H1 (cell line): ENCODE measurements at regions not wholly inside any gene's neighbourhood (a gene's known extent, or its start where the extent isn't known, plus 50 kb on each side); places are given as distances from the start of the nearest gene placed in this dataset.

Source experiments
- CTCF ChIA-PET: fragments of 300-600 bp; sonication (Branson Sonifier 250); formaldehyde crosslinking; loops from one replicate; lab custom pipeline; 2021; ENCODE audit not compliant: partially characterized antibody; lab: Charles Lee
- POLR2A ChIA-PET: fragments of 300-600 bp; sonication (Branson Sonifier 250); formaldehyde crosslinking; loops from one replicate; lab custom pipeline; 2021; ENCODE audit warnings: inconsistent platforms; ENCODE audit not compliant: partially characterized antibody; lab: Charles Lee
- DNase-seq, 2 experiments: peaks; one replicate each; pipeline versions ENCODE4 v3.0.0 to v3.0.0-alpha.2; 2010 to 2022; ENCODE audit warnings: low spot score in 2 of 2, low read depth in 1 of 2, mixed read lengths in 1 of 2
- FAIRE-seq: peaks from 2 replicates; lab custom pipeline; 2011; peaks lifted over from hg19 to GRCh38; lab: Jason Lieb, UNC
- H2AFZ ChIP-seq: 2 replicates; pipeline ENCODE4 v1.8.1; 2012; ENCODE audit warnings: low read length, inconsistent platforms
- H2AK5ac ChIP-seq: 2 replicates; pipeline ENCODE4 v1.6.1; 2013; ENCODE audit warnings: low read depth, low read length
- H2BK120ac ChIP-seq: replicated peaks from 2 replicates; pipeline ENCODE3; 2013; ENCODE audit warnings: low read depth, low read length, inconsistent platforms
- H2BK12ac ChIP-seq: 2 replicates; pipeline ENCODE4 v1.6.1; 2013; ENCODE audit warnings: low read depth, low read length
- H2BK15ac ChIP-seq: 2 replicates; pipeline ENCODE4 v1.6.1; 2013; ENCODE audit warnings: low read length
- H2BK20ac ChIP-seq: 2 replicates; pipeline ENCODE4 v1.6.1; 2013; ENCODE audit warnings: low read length
- H2BK5ac ChIP-seq: 2 replicates; pipeline ENCODE4 v1.6.1; 2013; ENCODE audit warnings: low read depth, low read length
- H3K14ac ChIP-seq: 2 replicates; pipeline ENCODE4 v1.6.1; 2013; ENCODE audit warnings: inconsistent platforms; ENCODE audit not compliant: insufficient read length
- H3K18ac ChIP-seq: 2 replicates; pipeline ENCODE4 v1.6.1; 2013; ENCODE audit warnings: low read length; ENCODE audit errors: extremely low read depth
- H3K23ac ChIP-seq: 2 replicates; pipeline ENCODE4 v1.6.1; 2013; ENCODE audit warnings: inconsistent platforms; ENCODE audit not compliant: insufficient read length
- H3K23me2 ChIP-seq: 2 replicates; pipeline ENCODE4 v1.6.1; 2013; ENCODE audit warnings: low read depth, low read length
- H3K27ac ChIP-seq: 2 replicates; pipeline ENCODE4 v1.6.1; 2011; ENCODE audit warnings: low read depth, low read length, inconsistent platforms
- H3K27me3 ChIP-seq, 4 experiments: replicated peaks in 1 of 4; 1 replicate in 1 of 4; 2 replicates in 3 of 4; pipeline versions ENCODE4 v1.6.1 to v1.8.1; 2011 to 2013; ENCODE audit warnings: low read length in 3 of 4, mild to moderate bottlenecking in 3 of 4, inconsistent platforms in 2 of 4, mixed read lengths in 2 of 4, moderate library complexity in 1 of 4; ENCODE audit not compliant: control insufficient read depth in 3 of 4, insufficient read depth in 3 of 4; ENCODE audit errors: extremely low read depth in 1 of 4
- H3K36me3 ChIP-seq, 4 experiments: 2 replicates each; pipeline versions ENCODE4 v1.6.1 to v1.8.1; 2011 to 2013; ENCODE audit warnings: mild to moderate bottlenecking in 4 of 4, low read length in 3 of 4, moderate library complexity in 2 of 4, control low read depth in 1 of 4, inconsistent platforms in 1 of 4; ENCODE audit not compliant: insufficient read depth in 4 of 4, control insufficient read depth in 2 of 4
- H3K4ac ChIP-seq: replicated peaks from 2 replicates; pipeline ENCODE3; 2013; ENCODE audit warnings: low read length, low read depth, mixed read lengths, inconsistent platforms; ENCODE audit not compliant: insufficient read length
- H3K4me1 ChIP-seq, 4 experiments: replicated peaks in 1 of 4; 1 replicate in 1 of 4; 2 replicates in 3 of 4; pipeline versions ENCODE4 v1.6.1 to v1.8.1; 2011 to 2013; ENCODE audit warnings: low read length in 3 of 4, inconsistent platforms in 2 of 4, mixed read lengths in 1 of 4; ENCODE audit not compliant: insufficient read depth in 4 of 4, control insufficient read depth in 3 of 4
- H3K4me2 ChIP-seq, 2 experiments: 2 replicates each; pipeline versions ENCODE4 v1.6.1 to v1.8.1; 2011 to 2013; ENCODE audit warnings: low read depth in 2 of 2, low read length in 2 of 2, control low read depth in 1 of 2, inconsistent platforms in 1 of 2, mild to moderate bottlenecking in 1 of 2; ENCODE audit not compliant: insufficient read depth in 1 of 2
- H3K4me3 ChIP-seq, 4 experiments: fragments of 200-600, 300-600 bp in 1 of 4; sonication (generic), shearing (Covaris generic), sonication (Bioruptor Twin) in 1 of 4; 2 replicates each; pipeline versions ENCODE4 v1.5.1 to v1.8.1; 2011 to 2016; ENCODE audit warnings: low read length in 4 of 4, low read depth in 3 of 4, control low read depth in 2 of 4, inconsistent platforms in 2 of 4, mild to moderate bottlenecking in 2 of 4, mixed read lengths in 1 of 4, moderate library complexity in 1 of 4; ENCODE audit not compliant: insufficient read depth in 2 of 4; ENCODE audit errors: extremely low read depth in 1 of 4
- H3K56ac ChIP-seq: replicated peaks from 2 replicates; pipeline ENCODE3; 2013; ENCODE audit warnings: low read depth, mild to moderate bottlenecking, mixed read lengths, low read length, inconsistent platforms; ENCODE audit not compliant: insufficient read length
- H3K79me1 ChIP-seq: 2 replicates; pipeline ENCODE4 v1.6.1; 2013; ENCODE audit warnings: low read depth, low read length, control low read depth
- H3K79me2 ChIP-seq, 2 experiments: 2 replicates each; pipeline versions ENCODE4 v1.6.1 to v1.8.1; 2012 to 2013; ENCODE audit warnings: low read length in 2 of 2, mild to moderate bottlenecking in 2 of 2, inconsistent platforms in 1 of 2; ENCODE audit not compliant: insufficient read depth in 2 of 2, control insufficient read depth in 1 of 2
- H3K9ac ChIP-seq, 4 experiments: replicated peaks in 1 of 4; 1 replicate in 1 of 4; 2 replicates in 3 of 4; pipeline versions ENCODE4 v1.6.1 to v1.8.1; 2011 to 2013; ENCODE audit warnings: low read depth in 3 of 4, low read length in 3 of 4, control low read depth in 2 of 4, mild to moderate bottlenecking in 2 of 4, moderate library complexity in 2 of 4, inconsistent platforms in 1 of 4; ENCODE audit errors: extremely low read depth in 1 of 4
- H3K9me3 ChIP-seq, 2 experiments: 2 replicates each; pipeline versions ENCODE4 v1.6.1 to v1.8.1; 2012 to 2013; ENCODE audit warnings: mild to moderate bottlenecking in 2 of 2, moderate library complexity in 2 of 2, control low read depth in 1 of 2, inconsistent platforms in 1 of 2, low read depth in 1 of 2, low read length in 1 of 2, mixed read lengths in 1 of 2; ENCODE audit not compliant: insufficient read depth in 2 of 2
- H4K20me1 ChIP-seq, 2 experiments: replicated peaks in 1 of 2; 2 replicates each; pipeline versions ENCODE3 to v1.8.1; 2011 to 2013; ENCODE audit warnings: inconsistent platforms in 2 of 2, low read length in 2 of 2, mild to moderate bottlenecking in 1 of 2; ENCODE audit not compliant: insufficient read depth in 2 of 2, control insufficient read depth in 1 of 2
- H4K5ac ChIP-seq: 2 replicates; pipeline ENCODE4 v1.6.1; 2013; ENCODE audit warnings: low read length, low read depth, mixed read lengths, inconsistent platforms; ENCODE audit not compliant: insufficient read length
- H4K8ac ChIP-seq: 2 replicates; pipeline ENCODE4 v1.8.0; 2013; ENCODE audit warnings: mild to moderate bottlenecking, moderate library complexity, low read length, inconsistent platforms; ENCODE audit not compliant: insufficient read depth; ENCODE audit errors: extremely low read depth
- H4K91ac ChIP-seq: replicated peaks from 2 replicates; pipeline ENCODE3; 2013; ENCODE audit warnings: low read length, mixed read lengths, inconsistent platforms; ENCODE audit not compliant: insufficient read length
- ASH2L ChIP-seq: fragments of 200-600, 300-600 bp; sonication (generic); IDR thresholded peaks from one replicate; pipeline ENCODE4 v1.7.1; 2017; ENCODE audit warnings: low read length
- BRCA1 ChIP-seq: IDR thresholded peaks from 2 replicates; pipeline ENCODE4 v1.6.1; 2012; ENCODE audit warnings: low read depth, low read length, improper control_type of control experiment
- CREB1 ChIP-seq: IDR thresholded peaks from 2 replicates; pipeline ENCODE4 v1.6.1; 2012; ENCODE audit warnings: inconsistent platforms
- CTCF ChIP-seq, 3 experiments: IDR thresholded peaks; 1 replicate in 2 of 3; 2 replicates in 1 of 3; pipeline versions ENCODE4 v1.5.1 to v1.6.1; 2011; ENCODE audit warnings: low read length in 3 of 3, mild to moderate bottlenecking in 3 of 3, inconsistent platforms in 2 of 3, low read depth in 1 of 3, moderate library complexity in 1 of 3; ENCODE audit not compliant: insufficient read depth in 1 of 3; ENCODE audit errors: control extremely low read depth in 1 of 3
- GABPA ChIP-seq: IDR thresholded peaks from 2 replicates; pipeline ENCODE4 v1.6.1; 2011; ENCODE audit warnings: mild to moderate bottlenecking, low read length, moderate library complexity, borderline replicate concordance; ENCODE audit not compliant: insufficient read depth
- GTF2F1 ChIP-seq: IDR thresholded peaks from 2 replicates; pipeline ENCODE4 v1.6.1; 2012; ENCODE audit warnings: low read depth, low read length, improper control_type of control experiment, borderline replicate concordance
- HDAC6 ChIP-seq: IDR thresholded peaks from one replicate; pipeline ENCODE4 v1.7.1; 2012; ENCODE audit warnings: low read depth, mild to moderate bottlenecking, inconsistent platforms, low read length, moderate library complexity
- POU5F1 ChIP-seq: IDR thresholded peaks from 2 replicates; pipeline ENCODE4 v1.6.1; 2011; ENCODE audit warnings: low read depth, mild to moderate bottlenecking, low read length, moderate library complexity
- RXRA ChIP-seq: IDR thresholded peaks from 2 replicates; pipeline ENCODE4 v1.6.1; 2011; ENCODE audit warnings: low read depth, mild to moderate bottlenecking, low read length, moderate library complexity; ENCODE audit not compliant: insufficient read depth
- SAP30 ChIP-seq: fragments of 300-600 bp; sonication (generic); IDR thresholded peaks from 2 replicates; pipeline ENCODE4 v1.7.1; 2012; ENCODE audit warnings: low read length, moderate library complexity, mild to moderate bottlenecking, inconsistent platforms; ENCODE audit not compliant: insufficient read depth, insufficient replicate concordance
- SUZ12 ChIP-seq: fragments of 200-600 bp; sonication (generic); IDR thresholded peaks from 2 replicates; pipeline ENCODE4 v1.6.1; 2012; ENCODE audit warnings: mild to moderate bottlenecking, inconsistent platforms, low read length, moderate library complexity, mixed read lengths
- TAF7 ChIP-seq: optimal IDR thresholded peaks from 2 replicates; pipeline ENCODE3; 2011; ENCODE audit warnings: low read depth, mild to moderate bottlenecking, inconsistent platforms, low read length, moderate library complexity, borderline replicate concordance
- TEAD4 ChIP-seq: IDR thresholded peaks from 2 replicates; pipeline ENCODE4 v1.6.1; 2012; ENCODE audit warnings: low read depth, low read length, inconsistent platforms, mixed read lengths
- WGBS, 2 experiments: shearing (Covaris generic) in 1 of 2; methylation state at CpG; one replicate each; pipeline versions ENCODE4 v1.1.6 to v1.1.7; 2013 to 2015; ENCODE audit warnings: low lambda C conversion rate in 2 of 2, mixed read lengths in 2 of 2, inconsistent platforms in 1 of 2, low coverage in 1 of 2, missing lambda C conversion rate in 1 of 2; ENCODE audit not compliant: insufficient replicate concordance in 2 of 2, insufficient coverage in 1 of 2, insufficient read length in 1 of 2; ENCODE audit errors: extremely low coverage in 1 of 2, missing lambda C conversion rate in 1 of 2; 5-methylcytosine and 5-hydroxymethylcytosine counted together

- Histone ChIP-seq H4K5ac (no peak overlapping the region), H3K23me2 (no peaks in the 10 kb centered on the region), H3K4ac (no peak overlapping the region), H3K79me2 (no peaks in the 10 kb centered on the region), H2BK120ac (no peak overlapping the region), H4K91ac (no peak overlapping the region), H3K9me3 (no peaks in the 10 kb centered on the region; a peak in 1 of 4 replicates), H4K20me1 (no peaks in the 10 kb centered on the region), H3K9ac (no peak overlapping the region), H4K8ac (no peak overlapping the region), H2BK20ac (no peak overlapping the region), H3K18ac (no peak overlapping the region), H2AK5ac (no peak overlapping the region), H3K4me3 (no peak overlapping the region), H3K4me1 (no peaks in the 10 kb centered on the region), H2BK15ac (no peak overlapping the region), H3K27me3 (no peaks in the 10 kb centered on the region), H2BK12ac (no peak overlapping the region), H3K56ac (no peak overlapping the region), H2AFZ (no peak overlapping the region), H3K79me1 (no peaks in the 10 kb centered on the region), H3K27ac (no peak overlapping the region), H2BK5ac (no peak overlapping the region), H3K36me3 (no peaks in the 10 kb centered on the region; a peak in 1 of 8 replicates), H3K23ac (no peak overlapping the region), H3K14ac (no peak overlapping the region), H3K4me2 (no peak overlapping the region)
- ChIA-PET CTCF (interaction anchor here (0.6 kb wide), 2 partner anchors 431 to 742 kb away, joined by 3 read pairs; no protein-coding TSS in a partner anchor), POLR2A (no interaction called here)
- FAIRE-seq (no peak), DNase-seq (no peak)
- 96% methylated on average over 1 of the region's 1 CpG; no CpG with 5 or more reads in 1 of the 2 experiments for WGBS, 2 experiments
- TF ChIP-seq RXRA (no peak), CREB1 (no peak), TAF7 (no peak), POU5F1 (no peak), SAP30 (no peak), TEAD4 (no peak), ASH2L (no peak), CTCF (IDR thresholded peaks at IDR 0.05; ENCODE audit: control extremely low read depth in 1 of 3, insufficient read depth in 1 of 3, low read depth in 1 of 3, low read length in 3 of 3) (no peak), GABPA (no peak), SUZ12 (no peak), BRCA1 (no peak), HDAC6 (no peak), GTF2F1 (no peak)
Observed at GRCh38 chr13:64506246-64506645, 2723.9 kb downstream of the PCDH9 start.
